ENCODE measurements at regions not wholly inside any gene's neighbourhood (a gene's known extent, or its start where the extent isn't known, plus 50 kb on each side); places are given as distances from the start of the nearest gene placed in this dataset.

GRCh38 chr3:182331341-182331740 is 462.0 kb upstream of the ATP11B start:
- Histone ChIP-seq H3K9me3 (ENCODE audit: control insufficient read depth in 4 of 4, low read length in 3 of 4) (peaks cover 0 to 3% (median 0%) of the 10 kb centered on the region in 4 donors), H3K9ac (ENCODE audit: low read depth in 1 of 2, low read length in 2 of 2) (no peak overlapping the region), H3K27me3 (ENCODE audit: control insufficient read depth in 4 of 4, insufficient read depth in 4 of 4, low read length in 3 of 4) (peaks cover 0 to 2% (median 0%) of the 10 kb centered on the region in 4 donors), H3K4me3 (ENCODE audit: low read depth in 1 of 3, low read length in 3 of 3) (no peak overlapping the region), H3K36me3 (ENCODE audit: control insufficient read depth in 4 of 4, insufficient read depth in 3 of 4, low read depth in 1 of 4, low read length in 3 of 4) (no peaks in the 10 kb centered on the region), H3K4me1 (ENCODE audit: control insufficient read depth in 4 of 4, insufficient read depth in 4 of 4, low read length in 3 of 4) (no peaks in the 10 kb centered on the region), H3K27ac (ENCODE audit: low read depth in 1 of 2, low read length in 2 of 2) (no peak overlapping the region)
- WGBS: 60% methylated on average over 4 of the region's 4 CpGs
- TF ChIP-seq ATF3 (IDR thresholded peaks at IDR 0.05) (no peak), FOXA1 (IDR thresholded peaks at IDR 0.05) (no peak), REST (IDR thresholded peaks at IDR 0.05) (no peak), MAX (IDR thresholded peaks at IDR 0.05) (no peak), TAF1 (conservative IDR thresholded peaks at IDR 0.05) (no peak), CTCF (IDR thresholded peaks at IDR 0.05; ENCODE audit: low read depth, low read length, missing input control) (no peak), HNF4A (conservative IDR thresholded peaks at IDR 0.05) (no peak), GABPA (IDR thresholded peaks at IDR 0.05 in 1 of 2, conservative IDR thresholded peaks at IDR 0.05 in 1 of 2) (no peak), JUND (IDR thresholded peaks at IDR 0.05) (no peak), HNF4G (IDR thresholded peaks at IDR 0.05) (no peak), RAD21 (IDR thresholded peaks at IDR 0.05) (no peak), ZBTB33 (IDR thresholded peaks at IDR 0.05) (no peak), NR2F2 (IDR thresholded peaks at IDR 0.05) (no peak), SP1 (IDR thresholded peaks at IDR 0.05) (no peak), RXRA (IDR thresholded peaks at IDR 0.05) (no peak), YY1 (IDR thresholded peaks at IDR 0.05) (no peak), FOXA2 (IDR thresholded peaks at IDR 0.05) (no peak), EGR1 (IDR thresholded peaks at IDR 0.05; ENCODE audit: low read depth in 2 of 2) (no peak)
- no peak for DNase-seq (ENCODE audit: low spot score)
